ENCODE measurements at regions not wholly inside any gene's neighbourhood (a gene's known extent, or its start where the extent isn't known, plus 50 kb on each side); places are given as distances from the start of the nearest gene placed in this dataset.
A peak's percentile ranks its signal among the peaks of the same experiment; 100 is the strongest.

DNA sequence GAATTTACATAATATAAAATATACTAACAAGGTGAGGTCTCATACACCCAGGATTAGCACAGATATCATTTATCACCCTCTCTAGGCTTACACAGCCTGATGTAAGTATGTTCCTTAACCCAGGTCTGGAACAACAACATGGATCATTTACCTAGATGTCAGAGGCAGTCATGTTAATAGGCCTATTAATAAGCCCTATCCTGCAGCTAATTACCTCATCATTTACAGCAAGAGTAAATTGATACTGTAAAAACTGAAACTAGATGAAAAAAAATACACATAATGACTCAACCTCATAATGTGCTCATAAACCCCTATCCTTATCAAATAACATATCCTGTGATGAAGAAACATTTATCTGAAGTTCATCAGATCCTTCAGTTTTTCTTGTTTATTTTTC lies 334.3 kb upstream of the MANEA start:
- DNase-seq (ENCODE audit: low read depth, low spot score), result no peak

DNA sequence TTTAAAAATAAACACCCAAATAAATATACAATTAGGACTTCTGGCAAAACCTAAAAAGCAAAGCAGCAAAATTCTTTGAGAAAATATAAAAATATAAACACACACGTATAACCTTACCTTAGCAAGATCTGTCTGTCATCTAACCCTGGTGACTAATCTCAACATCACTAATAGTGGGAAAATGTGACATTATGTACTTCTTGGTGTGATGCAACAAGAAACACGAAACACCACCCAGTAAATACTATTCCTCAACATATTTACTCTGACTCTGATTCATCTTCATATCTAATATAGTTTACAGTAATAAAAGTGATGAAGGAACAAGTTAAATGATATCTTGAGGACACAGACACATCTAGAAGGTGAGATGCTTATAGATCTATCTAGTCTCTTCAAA lies 332.6 kb upstream of the MANEA start:
- DNase-seq (ENCODE audit: low read depth, low spot score), result no peak

DNA sequence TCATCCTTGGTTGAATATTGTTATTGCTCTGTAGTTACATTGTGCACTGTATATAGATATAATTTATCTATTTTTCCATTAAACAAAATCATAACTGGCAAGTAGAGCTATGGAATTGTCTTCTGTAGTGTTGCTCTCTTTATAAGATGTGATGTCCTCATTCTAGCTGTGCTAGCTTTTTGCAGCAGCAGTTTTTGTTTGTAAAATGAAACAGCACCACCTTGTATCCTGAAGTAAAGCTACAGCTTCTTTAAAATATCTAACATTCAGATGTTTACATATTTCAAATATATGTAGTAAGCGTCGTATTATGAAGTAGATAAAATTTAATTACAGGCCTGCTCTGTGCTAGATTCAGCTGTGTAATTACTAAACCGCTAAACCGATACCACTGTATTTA lies 328.8 kb upstream of the MANEA start:
- DNase-seq (ENCODE audit: low read depth, low spot score), result no peak

DNA sequence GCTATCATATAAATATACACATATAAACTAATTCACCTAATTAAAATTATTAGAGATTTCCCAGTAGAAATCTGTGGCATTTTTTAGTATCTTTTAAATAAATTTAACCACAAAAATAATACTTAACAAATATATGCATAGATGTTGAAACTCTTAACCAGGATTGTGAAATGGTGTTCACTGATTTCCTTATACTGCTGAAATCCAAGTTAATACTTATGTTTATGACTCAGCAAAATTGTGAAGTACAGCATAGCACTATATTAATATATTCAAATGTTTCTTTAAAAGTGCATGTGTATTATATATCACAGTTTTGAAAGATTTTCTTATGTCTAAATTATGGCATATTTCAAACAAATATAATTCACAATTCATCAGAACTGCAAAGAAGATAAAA lies 328.2 kb upstream of the MANEA start:
- no peak for DNase-seq (ENCODE audit: low read depth, low spot score)

DNA sequence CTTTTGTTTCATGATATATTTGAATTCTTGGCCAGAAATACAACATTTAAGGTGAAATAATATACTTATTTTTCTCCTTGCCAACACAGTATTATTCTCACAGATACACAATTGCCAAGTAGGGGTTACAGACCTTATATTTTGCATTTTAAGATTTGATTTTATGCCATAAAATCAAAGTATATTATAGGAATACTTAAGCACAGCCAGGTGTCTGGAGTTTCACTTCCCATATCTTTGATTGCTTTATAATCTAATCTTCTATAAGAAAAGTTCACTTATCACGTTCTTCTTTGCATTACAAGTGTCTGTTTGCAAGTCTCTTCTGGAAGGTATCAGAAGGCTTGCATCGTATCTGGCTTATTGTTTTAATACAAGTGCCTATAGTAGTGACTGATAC lies 327.7 kb upstream of the MANEA start:
- no peak for DNase-seq (ENCODE audit: low read depth, low spot score)

DNA sequence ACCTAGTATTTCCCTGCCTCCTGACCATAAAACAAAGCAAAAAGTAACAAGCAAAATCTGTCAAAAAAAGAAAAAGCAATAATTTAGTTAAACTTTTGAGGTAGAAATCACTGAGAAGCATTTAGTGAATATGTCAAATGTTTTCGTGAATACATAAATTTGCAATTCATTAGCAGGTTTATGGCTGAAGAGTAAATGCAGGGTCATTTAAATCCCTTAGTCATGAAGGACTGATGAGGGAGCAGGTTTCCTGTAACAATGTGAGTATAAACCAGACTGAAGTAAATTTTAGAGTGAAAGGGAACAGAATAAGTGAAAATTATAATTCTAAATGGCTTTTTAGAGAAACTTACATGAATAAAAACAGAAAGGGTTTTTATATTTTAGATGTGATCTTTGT lies 313.5 kb upstream of the MANEA start:
- no peak for DNase-seq (ENCODE audit: low read depth, low spot score)

DNA sequence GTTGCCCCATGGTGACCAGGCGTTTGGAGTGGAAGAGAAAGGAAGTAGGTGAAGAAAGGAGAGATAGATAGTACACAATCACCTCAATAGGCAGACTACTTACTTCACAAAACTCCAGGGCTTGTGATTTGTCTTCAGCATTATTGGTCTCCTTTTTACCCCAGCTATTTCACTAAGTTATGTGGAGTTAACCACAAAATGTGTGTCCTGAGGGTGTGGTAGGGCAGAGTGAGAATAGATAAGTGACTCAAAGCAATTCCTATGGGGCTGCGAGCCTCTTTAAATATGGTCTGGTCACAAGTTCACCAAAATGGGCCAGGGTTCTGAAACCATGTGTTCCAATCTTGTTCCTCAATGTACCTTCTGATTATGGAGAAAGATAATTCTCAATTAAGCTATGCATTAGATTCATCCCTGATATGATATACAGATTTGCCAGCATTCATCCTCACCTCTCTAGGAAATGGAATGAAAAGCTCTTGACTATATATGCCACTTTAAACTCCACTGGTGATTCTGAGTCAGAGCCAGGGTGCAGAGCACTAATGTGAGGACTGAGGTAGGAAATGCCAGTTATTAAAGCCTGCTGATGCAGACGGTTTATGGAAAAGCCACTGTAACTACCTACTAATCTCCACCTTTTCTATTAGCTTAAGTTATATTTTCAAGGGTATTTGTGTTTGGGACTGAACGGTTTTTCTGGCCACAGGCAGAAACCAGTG lies 310.6 kb upstream of the MANEA start:
- no peak for DNase-seq (ENCODE audit: low read depth, low spot score)

DNA sequence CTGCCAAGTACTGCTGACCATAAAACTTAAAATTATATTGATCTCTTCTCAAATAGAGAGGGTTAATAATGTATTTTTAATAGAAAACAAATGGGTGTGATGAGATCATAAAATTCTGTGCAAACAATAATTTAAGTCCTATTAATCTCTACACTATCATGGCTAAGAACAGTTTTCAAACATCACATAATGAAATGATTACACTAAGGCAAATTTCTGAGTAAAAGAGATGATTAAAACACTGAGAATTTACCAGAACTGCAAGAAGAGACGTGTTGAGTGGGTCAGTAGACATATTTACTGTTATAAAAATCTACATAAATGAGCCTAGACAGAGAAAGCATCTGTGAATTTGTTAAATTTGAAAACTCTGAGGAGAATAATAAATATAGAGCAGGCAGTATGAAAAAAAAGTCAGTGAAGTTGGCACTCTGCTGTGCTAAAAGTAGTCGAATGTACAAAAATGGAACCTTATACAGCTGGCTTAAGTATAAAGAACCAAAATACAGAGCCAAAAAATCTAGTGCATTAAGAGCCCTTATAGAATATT lies 302.6 kb upstream of the MANEA start:
- no peak for DNase-seq (ENCODE audit: low read depth, low spot score)

DNA sequence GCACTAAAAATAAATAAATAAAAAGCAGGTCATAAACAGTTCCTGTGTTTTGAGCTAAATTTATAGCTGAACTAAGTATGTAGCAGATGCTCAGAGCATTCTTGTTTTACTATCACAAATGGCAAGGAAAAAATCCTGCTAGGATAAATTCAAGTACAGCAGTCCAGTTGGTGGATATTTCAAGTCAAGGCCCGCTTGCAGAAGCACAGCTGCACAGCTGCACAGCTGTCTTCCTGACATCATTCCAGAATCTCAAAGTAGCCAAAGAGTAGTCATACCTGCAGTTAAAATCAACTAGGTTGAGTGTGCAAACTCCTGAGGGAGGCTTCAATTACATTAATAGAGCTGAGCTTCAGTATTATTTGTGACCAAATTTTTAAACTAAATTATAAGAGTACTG lies 297.7 kb upstream of the MANEA start:
- DNase-seq (ENCODE audit: low read depth, low spot score), result no peak

DNA sequence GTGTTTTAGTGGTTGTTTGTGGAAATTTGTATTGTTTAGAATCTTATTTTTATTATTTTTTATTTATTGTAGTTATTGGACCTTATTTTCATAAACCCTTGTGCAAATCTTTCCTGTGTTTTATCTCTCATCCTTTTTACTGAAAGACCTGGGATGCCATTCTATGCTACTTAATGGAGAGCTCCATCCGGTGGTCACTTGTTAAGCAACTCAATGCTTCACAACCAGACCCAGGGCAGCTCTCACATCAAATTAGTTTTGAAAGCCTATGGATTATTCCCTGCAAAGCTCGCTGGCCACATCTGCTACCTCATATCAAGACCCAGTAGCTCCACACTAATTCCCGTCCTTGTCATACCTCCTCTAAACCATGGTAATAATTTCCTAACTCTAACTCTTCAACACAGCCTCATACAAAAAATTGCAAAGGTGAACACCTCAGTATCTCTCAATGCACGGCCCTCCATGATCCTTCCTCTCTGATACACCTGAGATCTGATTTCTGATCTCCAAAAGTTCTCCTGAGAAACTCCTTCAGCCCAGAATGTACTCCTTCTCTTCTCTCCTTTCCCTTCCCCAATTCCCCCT lies 296.6 kb upstream of the MANEA start:
- DNase-seq (ENCODE audit: low read depth, low spot score), result peak; percentile 4

DNA sequence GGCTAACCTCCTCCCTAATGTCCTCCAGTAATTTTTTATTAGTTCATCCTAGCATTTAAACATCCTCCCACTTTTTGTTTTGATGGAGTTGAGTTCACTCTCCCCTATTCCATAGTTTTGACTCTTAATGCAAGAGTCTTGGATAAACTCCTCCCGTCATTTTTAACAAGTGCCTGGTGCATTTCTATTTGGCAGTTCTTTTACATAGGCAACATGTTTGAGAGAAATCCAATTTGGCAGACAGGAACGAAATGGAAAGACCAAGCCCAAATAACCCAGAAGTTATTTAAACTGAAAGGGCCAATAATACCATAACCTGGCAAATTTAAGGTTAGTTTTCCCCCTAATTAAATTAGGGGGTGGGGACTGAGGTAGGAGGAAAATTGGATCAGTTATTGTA lies 291.5 kb upstream of the MANEA start:
- no peak for DNase-seq (ENCODE audit: low read depth, low spot score)

DNA sequence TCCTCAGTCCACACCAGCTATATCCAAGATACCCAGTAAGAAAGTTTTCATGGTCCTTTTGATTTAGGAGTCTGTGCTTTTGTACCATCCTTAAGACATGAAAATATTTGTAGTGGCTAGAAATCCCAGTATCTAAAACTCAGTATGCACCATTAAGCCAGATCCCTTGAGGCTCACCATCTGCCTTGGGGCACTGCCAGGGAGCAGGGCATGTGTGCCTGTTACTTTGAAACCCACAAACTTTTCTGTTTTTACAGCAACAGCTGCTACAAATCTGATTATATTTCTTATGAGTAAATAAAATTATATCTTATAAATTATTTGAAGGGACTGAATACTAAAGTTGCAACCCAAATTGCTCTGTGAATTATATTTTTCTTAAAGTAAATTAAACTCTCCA lies 290.5 kb upstream of the MANEA start:
- DNase-seq (ENCODE audit: low read depth, low spot score), result no peak

DNA sequence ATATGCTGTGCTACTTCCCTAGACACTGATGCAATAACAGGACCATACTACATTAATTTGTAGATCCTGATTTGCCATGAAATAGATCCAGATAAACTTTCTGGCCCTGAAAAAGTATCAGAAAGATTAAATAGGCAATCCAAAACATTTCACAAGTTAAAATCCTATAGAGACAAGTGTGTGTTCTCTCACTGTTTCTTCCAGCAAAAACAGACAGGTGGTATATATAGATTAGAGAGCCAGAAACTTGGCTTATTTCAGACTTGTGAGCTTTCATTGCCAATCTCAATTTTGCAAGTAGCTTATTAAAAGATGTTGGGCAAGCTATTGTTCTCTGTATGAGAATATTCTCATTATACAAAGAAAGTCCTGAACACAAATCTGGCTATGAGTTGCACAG lies 289.1 kb upstream of the MANEA start:
- DNase-seq (ENCODE audit: low read depth, low spot score), result no peak

DNA sequence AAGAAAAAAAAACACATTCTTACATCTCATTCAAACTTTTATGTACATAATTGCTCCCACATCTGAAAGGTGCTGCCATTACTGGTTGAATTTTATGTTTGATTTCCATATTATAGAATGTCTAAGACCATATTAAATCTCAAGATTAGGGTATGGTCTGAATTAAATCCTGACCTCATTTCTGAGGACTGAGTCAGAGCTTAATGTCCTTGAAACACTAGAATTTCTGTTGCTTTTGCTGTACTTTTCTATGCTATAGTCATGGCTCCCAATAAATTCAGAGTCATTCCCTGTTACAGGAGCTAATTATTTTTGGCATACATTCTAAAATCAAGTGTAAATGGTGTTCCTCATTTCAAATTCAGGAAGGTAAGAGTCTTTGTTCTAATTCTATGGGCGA lies 285.3 kb upstream of the MANEA start:
- DNase-seq (ENCODE audit: low read depth, low spot score), result no peak

DNA sequence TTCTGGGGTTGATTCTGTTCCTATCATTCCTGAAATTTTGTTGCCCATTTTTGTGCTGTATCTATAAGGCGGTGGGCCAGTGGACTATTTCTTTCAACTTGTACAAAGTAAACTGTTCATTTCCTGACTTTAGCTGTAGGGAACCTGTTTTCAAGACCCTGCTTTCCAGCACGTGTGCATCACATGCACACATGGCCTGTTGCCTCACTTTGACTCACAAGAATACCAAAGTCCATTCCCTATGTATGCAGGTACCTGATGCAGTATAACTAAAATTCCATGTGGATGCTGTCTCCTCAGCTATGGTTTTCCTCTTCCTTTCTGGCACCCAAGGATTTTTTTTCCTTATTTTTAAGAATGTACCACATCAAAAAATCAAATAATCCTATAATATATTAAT lies 284.1 kb upstream of the MANEA start:
- DNase-seq (ENCODE audit: low read depth, low spot score), result no peak

DNA sequence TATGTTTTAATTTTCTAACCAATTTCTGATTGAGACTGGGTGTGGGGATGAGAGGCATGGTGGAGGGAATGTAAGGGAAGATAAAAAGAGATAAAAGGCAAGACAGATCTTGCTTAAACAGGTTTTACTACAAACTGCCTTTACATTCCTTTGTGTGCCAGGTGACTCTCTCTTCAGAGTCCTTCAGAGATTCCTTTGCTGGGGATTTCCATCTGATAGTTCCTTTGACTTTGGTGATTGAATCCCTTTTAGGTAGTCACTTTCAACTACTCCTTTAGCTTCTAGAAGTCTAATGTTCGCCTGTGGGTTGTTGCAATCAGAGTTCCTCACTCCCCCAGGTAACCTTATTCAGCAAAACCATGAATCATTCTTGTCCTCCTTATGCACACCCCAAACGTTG lies 283.3 kb upstream of the MANEA start:
- no peak for DNase-seq (ENCODE audit: low read depth, low spot score)

DNA sequence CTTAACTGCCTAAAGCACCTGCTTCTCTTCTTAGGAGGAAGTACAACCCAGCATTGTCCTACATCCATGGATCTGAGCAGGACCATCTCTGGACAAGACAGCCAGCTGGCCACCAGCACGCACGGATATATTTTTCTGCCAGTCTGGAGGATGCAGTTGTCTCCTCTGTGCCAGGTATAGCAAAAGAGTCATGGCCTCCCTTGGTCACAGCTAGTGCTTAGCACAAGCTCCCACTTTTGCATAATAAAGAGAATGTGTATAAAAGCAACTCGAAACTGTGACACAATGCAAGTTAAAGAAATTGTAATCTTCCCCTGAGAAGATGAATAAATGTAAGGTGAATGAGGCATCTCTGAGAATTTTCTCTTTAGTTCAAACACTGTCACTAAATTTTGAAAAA lies 267.8 kb upstream of the MANEA start:
- DNase-seq (ENCODE audit: low read depth, low spot score), result no peak

DNA sequence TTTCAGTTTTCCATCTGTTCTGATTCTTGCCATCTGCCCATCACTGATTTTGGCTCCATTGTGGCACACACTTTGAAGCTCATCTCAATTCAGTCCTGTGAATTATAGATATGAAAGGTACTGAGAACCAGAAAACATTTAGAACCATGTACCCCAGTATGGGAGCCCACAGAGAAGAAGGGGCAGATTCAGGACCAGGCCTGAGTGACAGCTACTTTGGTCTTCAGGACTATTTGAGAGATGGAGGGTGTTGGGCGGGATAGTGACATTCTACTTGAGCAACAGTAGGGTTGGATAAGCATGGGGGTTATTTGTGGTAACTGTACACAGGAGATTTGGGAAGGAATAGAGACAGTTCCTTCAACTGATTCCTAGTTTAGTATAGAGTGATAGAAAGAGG lies 259.2 kb upstream of the MANEA start:
- no peak for DNase-seq (ENCODE audit: low read depth, low spot score)

DNA sequence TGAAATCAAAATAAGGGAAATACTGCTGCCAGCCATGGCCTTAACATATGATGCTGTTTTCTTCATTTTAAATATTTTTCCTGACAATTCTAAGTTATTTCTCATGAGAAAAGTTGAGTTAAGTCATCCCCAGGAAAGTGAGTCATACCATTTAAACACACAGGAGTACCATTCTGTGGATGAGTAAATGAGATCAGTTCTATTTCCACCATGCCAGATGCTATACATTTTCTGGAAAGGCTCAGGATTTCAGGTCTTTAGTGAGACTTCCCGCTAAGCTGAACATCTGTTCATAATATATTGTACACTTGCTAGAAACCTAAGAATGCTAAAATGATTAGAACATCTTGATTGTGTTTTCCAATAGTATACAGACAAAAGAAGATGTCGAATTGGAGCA lies 256.2 kb upstream of the MANEA start:
- no peak for DNase-seq (ENCODE audit: low read depth, low spot score)

DNA sequence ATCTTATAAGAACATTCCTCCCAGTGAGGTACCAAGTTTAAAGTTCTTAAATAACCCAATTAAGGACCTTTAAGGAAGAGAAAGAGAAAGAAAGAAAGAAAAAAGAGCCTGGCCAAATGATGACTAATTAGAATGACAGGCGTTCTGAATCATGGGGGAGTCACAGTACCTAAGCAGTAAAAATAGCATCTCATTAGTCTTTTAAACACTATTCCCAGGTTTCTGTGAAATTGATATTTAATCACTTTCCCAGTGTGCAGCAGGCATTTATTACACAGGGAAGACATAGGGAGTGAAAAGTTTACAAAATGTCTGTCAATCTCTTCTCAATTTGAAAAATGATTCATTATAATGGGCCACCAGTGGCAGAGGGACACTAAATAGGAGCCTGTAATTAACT lies 251.4 kb upstream of the MANEA start:
- no peak for DNase-seq (ENCODE audit: low read depth, low spot score)

DNA sequence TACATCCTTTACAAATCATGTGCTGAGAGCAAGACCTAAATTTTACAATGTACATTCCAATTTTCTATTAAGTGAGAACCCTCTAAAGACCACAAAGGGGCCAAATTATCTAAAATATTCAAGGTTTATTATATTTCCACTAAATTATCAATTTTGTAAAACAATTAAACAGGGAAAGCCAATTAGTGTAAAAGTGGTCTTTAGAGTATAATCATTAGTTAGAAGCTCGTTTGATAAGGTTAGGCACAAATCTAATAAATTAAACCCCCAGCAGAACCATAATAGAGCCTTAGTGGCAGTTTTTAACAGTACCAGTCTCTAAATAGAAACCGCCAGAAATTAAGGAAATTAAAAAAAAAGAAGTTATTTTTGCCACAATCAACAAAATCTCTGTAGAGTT lies 249.1 kb upstream of the MANEA start:
- no peak for DNase-seq (ENCODE audit: low read depth, low spot score)

DNA sequence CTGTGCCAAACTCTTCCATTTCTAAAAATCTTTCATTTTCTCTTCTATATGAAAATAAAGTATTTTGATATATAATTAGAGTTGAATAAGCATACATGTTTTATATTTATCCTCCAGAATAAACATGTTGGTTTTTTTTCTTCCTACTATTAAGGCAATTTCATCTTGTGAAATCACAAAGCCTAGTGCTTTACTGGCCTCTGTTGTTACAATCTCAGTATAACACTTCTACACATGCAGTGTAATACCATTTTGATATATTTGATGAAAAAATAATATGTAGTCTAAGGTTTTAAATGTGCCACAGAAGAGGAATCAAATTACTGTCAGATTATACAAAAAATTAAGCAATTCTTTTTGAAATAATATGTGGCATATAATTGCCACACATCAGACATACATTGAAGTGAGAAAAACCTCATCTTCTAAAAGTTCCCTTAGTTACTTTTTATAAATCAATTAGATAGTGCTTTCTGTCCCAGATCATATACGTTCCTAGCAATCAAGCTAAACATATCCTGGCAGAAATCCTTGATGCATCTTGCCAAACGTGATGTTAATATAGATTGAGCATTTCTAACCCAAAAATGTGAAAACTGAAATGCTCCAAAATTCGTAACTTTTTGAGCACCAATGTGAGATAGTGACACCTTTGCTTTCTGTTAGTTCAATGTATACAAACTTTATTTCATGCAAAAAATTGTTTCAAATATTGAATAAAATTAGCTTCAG lies 225.1 kb upstream of the MANEA start:
- DNase-seq (ENCODE audit: low read depth, low spot score), result no peak

DNA sequence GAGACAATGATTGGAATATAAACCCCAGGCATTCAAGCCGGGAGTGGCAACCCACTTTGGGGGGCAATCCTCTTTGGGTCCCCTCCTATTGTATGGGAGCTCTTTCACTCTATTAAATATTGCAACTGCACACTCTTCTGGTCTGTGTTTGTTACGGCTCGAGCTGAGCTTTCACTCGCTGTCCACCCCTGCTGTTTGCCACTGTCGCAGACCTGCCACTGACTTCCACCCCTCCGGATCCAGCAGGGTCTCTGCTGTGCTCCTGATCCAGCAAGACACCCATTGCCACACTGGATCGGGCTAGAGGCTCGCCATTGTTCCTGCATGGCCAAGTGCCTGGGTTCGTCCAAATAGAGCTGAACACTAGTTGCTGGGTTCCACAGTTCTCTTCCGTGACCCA lies 222.8 kb upstream of the MANEA start:
- DNase-seq (ENCODE audit: low read depth, low spot score), result no peak
